PC-3 (cell line): ENCODE measurements at regions not wholly inside any gene's neighbourhood (a gene's known extent, or its start where the extent isn't known, plus 50 kb on each side); places are given as distances from the start of the nearest gene placed in this dataset.

Experiments
- ATAC-seq: fragments of 200-7000 bp; cut with Tn5 transposase; 2 replicates; pipeline ENCODE4 v1.9.1; 2020; ENCODE audit warnings: mild to moderate bottlenecking, moderate library complexity
- BruUV-seq: library from RNA; stranded (reverse); fragments of 400-500 nt; replicated peaks from 2 replicates; lab custom pipeline; 2021; lab: Mats Ljungman, UMichigan
- CTCF ChIA-PET: fragments of 300-600 bp; sonication (Branson Sonifier 250); formaldehyde crosslinking; loops from one replicate; lab custom pipeline; 2022; ENCODE audit warnings: antibody characterized with exemption; lab: Charles Lee
- POLR2A ChIA-PET: fragments of 300-600 bp; sonication (Branson Sonifier 250); formaldehyde crosslinking; loops from one replicate; lab custom pipeline; 2022; ENCODE audit warnings: antibody characterized with exemption; ENCODE audit not compliant: unreplicated experiment; lab: Charles Lee
- DNase-seq: peaks from one replicate; pipeline ENCODE4 v3.0.0-alpha.2; 2015
- H2AFZ ChIP-seq: fragments of 300-600 bp; sonication (generic); 2 replicates; pipeline ENCODE4 v1.6.0; 2016; ENCODE audit warnings: antibody characterized with exemption, low read length
- H3F3A ChIP-seq: fragments of 300-600 bp; sonication (generic); one replicate; pipeline ENCODE4 v1.6.0; 2017; ENCODE audit warnings: antibody characterized with exemption, low read length, control low read depth, mild to moderate bottlenecking; ENCODE audit not compliant: unreplicated experiment
- H3K27ac ChIP-seq: fragments of 300-600 bp; sonication (generic); 2 replicates; pipeline ENCODE4 v1.5.1; 2016; ENCODE audit warnings: mild to moderate bottlenecking, low read length
- H3K27me3 ChIP-seq: fragments of 300-600 bp; sonication (generic); 2 replicates; pipeline ENCODE4 v1.6.1; 2016; ENCODE audit warnings: low read length, mixed read lengths
- H3K36me3 ChIP-seq: fragments of 300-600 bp; sonication (generic); 2 replicates; pipeline ENCODE4 v1.6.1; 2016; ENCODE audit warnings: low read depth, mixed run types, low read length, mixed read lengths
- H3K4me1 ChIP-seq: fragments of 300-600 bp; sonication (generic); 2 replicates; pipeline ENCODE4 v1.5.1; 2016; ENCODE audit warnings: low read length; ENCODE audit not compliant: insufficient read depth
- H3K4me2 ChIP-seq: fragments of 300-600 bp; sonication (generic); 2 replicates; pipeline ENCODE4 v1.6.0; 2016; ENCODE audit warnings: low read length
- H3K4me3 ChIP-seq: fragments of 300-600 bp; sonication (generic); 2 replicates; pipeline ENCODE4 v1.5.1; 2016; ENCODE audit warnings: mild to moderate bottlenecking, low read length, mixed read lengths
- H3K79me2 ChIP-seq: fragments of 300-600 bp; sonication (generic); 2 replicates; pipeline ENCODE4 v1.6.1; 2017; ENCODE audit warnings: low read length, mixed read lengths
- H3K9ac ChIP-seq: fragments of 300-600 bp; sonication (generic); 2 replicates; pipeline ENCODE4 v1.6.0; 2016; ENCODE audit warnings: mild to moderate bottlenecking, low read length
- H3K9me2 ChIP-seq: fragments of 300-600 bp; sonication (generic); replicated peaks from 2 replicates; pipeline ENCODE4 v1.6.1; 2016; ENCODE audit warnings: mixed run types, low read length, mixed read lengths
- H3K9me3 ChIP-seq: fragments of 300-600 bp; sonication (generic); 2 replicates; pipeline ENCODE4 v1.6.1; 2016; ENCODE audit warnings: low read length, mixed read lengths
- H4K20me1 ChIP-seq: fragments of 300-600 bp; sonication (generic); 2 replicates; pipeline ENCODE4 v1.6.1; 2016; ENCODE audit warnings: low read length, mixed read lengths
- CTCF ChIP-seq: fragments of 300-600 bp; sonication (generic); conservative IDR thresholded peaks from 2 replicates; pipeline ENCODE4 v1.5.1; 2017; ENCODE audit warnings: antibody characterized with exemption, low read depth, mild to moderate bottlenecking, low read length
- EZH2 ChIP-seq: fragments of 300-600 bp; sonication (generic); IDR thresholded peaks from one replicate; pipeline ENCODE4 v1.6.1; 2017; ENCODE audit warnings: antibody characterized with exemption, mild to moderate bottlenecking, low read length; ENCODE audit not compliant: unreplicated experiment
- EZH2phosphoT487 ChIP-seq: fragments of 300-600 bp; sonication (generic); IDR thresholded peaks from 2 replicates; pipeline ENCODE4 v1.6.1; 2018; ENCODE audit warnings: mild to moderate bottlenecking, antibody characterized with exemption, low read length, borderline replicate concordance
- intact Hi-C: fragments of 100-400 bp; cut with micrococcal nuclease; formaldehyde crosslinking; loops from 2 replicates; pipeline ENCODE4 v1.9.0; 2023

GRCh38 chr1:192914092-192914491, 105.3 kb downstream of the RGS2 start:
- Histone ChIP-seq H3K4me1 (peaks cover 12% of the 10 kb centered on the region), H3F3A (no peaks in the 10 kb centered on the region), H2AFZ (no peak overlapping the region), H3K36me3 (no peaks in the 10 kb centered on the region), H3K9ac (no peak overlapping the region), H4K20me1 (no peaks in the 10 kb centered on the region), H3K27ac (no peak overlapping the region), H3K9me3 (no peaks in the 10 kb centered on the region), H3K9me2 (no peaks in the 10 kb centered on the region), H3K4me3 (no peak overlapping the region), H3K27me3 (no peaks in the 10 kb centered on the region), H3K79me2 (no peaks in the 10 kb centered on the region), H3K4me2 (no peak overlapping the region)
- ChIA-PET CTCF (no interaction called here), POLR2A (no interaction called here)
- TF ChIP-seq CTCF (no peak), EZH2 (no peak), EZH2phosphoT487 (no peak)
- ATAC-seq: no peak
- intact Hi-C loops: no loop called here
- no peak for DNase-seq
- BruUV-seq: no TSS peak

- Histone ChIP-seq H3F3A (no peaks in the 10 kb centered on the region), H3K27ac (no peak overlapping the region), H3K4me1 (peaks cover 12% of the 10 kb centered on the region), H2AFZ (no peak overlapping the region), H3K9me2 (no peaks in the 10 kb centered on the region), H3K36me3 (no peaks in the 10 kb centered on the region), H3K4me2 (no peak overlapping the region), H3K9ac (no peak overlapping the region), H3K79me2 (no peaks in the 10 kb centered on the region), H3K4me3 (no peak overlapping the region), H4K20me1 (no peaks in the 10 kb centered on the region), H3K27me3 (no peaks in the 10 kb centered on the region), H3K9me3 (no peaks in the 10 kb centered on the region)
- DNase-seq (no peak), ATAC-seq (no peak)
- no peak for TF ChIP-seq CTCF
- no peak for TF ChIP-seq EZH2phosphoT487
- no peak for TF ChIP-seq EZH2
- no TSS peak for BruUV-seq
- ChIA-PET CTCF (no interaction called here), POLR2A (no interaction called here)
- intact Hi-C loops: no loop called here
These were observed 105.9 kb downstream of the RGS2 start for GRCh38 chr1:192914696-192915095.

- no peak overlapping the region for H3K4me2 ChIP-seq
- H3K9me2 ChIP-seq: no peaks in the 10 kb centered on the region
- BruUV-seq: no TSS peak
- TF ChIP-seq EZH2phosphoT487 (no peak), CTCF (no peak), EZH2 (no peak)
- no peaks in the 10 kb centered on the region for H3K9me3 ChIP-seq
- no peaks in the 10 kb centered on the region for H4K20me1 ChIP-seq
- no peak for DNase-seq
- no peaks in the 10 kb centered on the region for H3K79me2 ChIP-seq
- H2AFZ ChIP-seq: no peak overlapping the region
- peaks cover 12% of the 10 kb centered on the region for H3K4me1 ChIP-seq
- no peaks in the 10 kb centered on the region for H3K36me3 ChIP-seq
- intact Hi-C loops: no loop called here
- ATAC-seq: no peak
- no peak overlapping the region for H3K27ac ChIP-seq
- ChIA-PET CTCF (no interaction called here), POLR2A (no interaction called here)
- H3K4me3 ChIP-seq: no peak overlapping the region
- H3F3A ChIP-seq: no peaks in the 10 kb centered on the region
- H3K27me3 ChIP-seq: no peaks in the 10 kb centered on the region
- H3K9ac ChIP-seq: no peak overlapping the region
These were observed 107.2 kb downstream of the RGS2 start for GRCh38 chr1:192916021-192916420.
